Ishikawa (cell line): ENCODE measurements at regions not wholly inside any gene's neighbourhood (a gene's known extent, or its start where the extent isn't known, plus 50 kb on each side); places are given as distances from the start of the nearest gene placed in this dataset.

Source experiments
- CEBPB ChIP-seq: IDR thresholded peaks from 2 replicates; pipeline ENCODE4 v1.6.1; 2012
- CREB1 ChIP-seq: IDR thresholded peaks from 2 replicates; pipeline ENCODE4 v1.6.1; 2012; ENCODE audit warnings: low read depth
- EGR1 ChIP-seq: IDR thresholded peaks from 2 replicates; pipeline ENCODE4 v1.6.1; 2012
- EP300 ChIP-seq: IDR thresholded peaks from 2 replicates; pipeline ENCODE4 v1.6.1; 2012; ENCODE audit warnings: borderline replicate concordance
- FOXM1 ChIP-seq: IDR thresholded peaks from 2 replicates; pipeline ENCODE4 v1.6.1; 2012; ENCODE audit warnings: low read depth, borderline replicate concordance
- MAX ChIP-seq: IDR thresholded peaks from 2 replicates; pipeline ENCODE4 v1.6.1; 2012
- NFIC ChIP-seq: IDR thresholded peaks from 2 replicates; pipeline ENCODE4 v1.6.1; 2012
- RAD21 ChIP-seq: IDR thresholded peaks from 2 replicates; pipeline ENCODE4 v1.6.1; 2012; ENCODE audit warnings: low read depth
- REST ChIP-seq: IDR thresholded peaks from 2 replicates; pipeline ENCODE4 v1.6.1; 2012; ENCODE audit warnings: low read depth, mild to moderate bottlenecking
- TAF1 ChIP-seq: IDR thresholded peaks from 2 replicates; pipeline ENCODE4 v1.6.1; 2012; ENCODE audit warnings: low read depth, mild to moderate bottlenecking
- TCF12 ChIP-seq: IDR thresholded peaks from 2 replicates; pipeline ENCODE4 v1.6.1; 2012; ENCODE audit warnings: low read depth
- TEAD4 ChIP-seq: IDR thresholded peaks from 2 replicates; pipeline ENCODE4 v1.6.1; 2012
- USF1 ChIP-seq: IDR thresholded peaks from 2 replicates; pipeline ENCODE4 v1.6.1; 2012
- YY1 ChIP-seq: IDR thresholded peaks from 2 replicates; pipeline ENCODE4 v1.6.1; 2012; ENCODE audit warnings: low read depth
- ZBTB7A ChIP-seq: IDR thresholded peaks from 2 replicates; pipeline ENCODE4 v1.6.1; 2012; ENCODE audit warnings: low read depth

DNA sequence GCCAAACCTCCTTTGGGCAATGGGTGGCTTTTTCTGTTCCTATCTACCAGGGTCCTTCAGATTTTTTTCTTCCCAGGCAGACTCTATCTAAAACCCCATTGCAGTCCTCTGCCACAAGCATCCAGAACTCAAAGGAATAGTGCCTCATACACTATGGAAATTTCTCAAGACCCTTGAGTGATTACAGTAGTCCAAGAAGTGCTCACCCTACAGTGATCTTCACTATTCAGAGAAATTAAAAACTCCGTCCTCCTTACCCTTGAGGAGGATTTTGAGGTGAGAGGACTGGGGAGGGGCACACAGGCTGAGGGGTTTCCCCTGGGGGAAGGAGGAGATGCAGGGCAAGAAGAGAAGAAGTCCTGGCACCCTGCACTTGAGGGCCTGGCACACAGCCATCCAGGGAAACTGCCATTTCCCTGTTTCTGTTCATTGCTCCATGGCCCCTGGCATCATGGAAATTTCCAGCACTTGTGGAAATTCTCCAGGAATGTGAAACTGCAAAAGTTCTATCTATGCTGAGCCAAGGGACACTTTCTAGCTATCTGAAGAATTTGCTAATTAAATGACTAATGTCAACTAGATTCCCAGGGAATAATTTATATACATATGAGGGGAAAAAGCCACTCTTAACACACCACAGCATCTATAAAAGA lies 102.5 kb upstream of the ATP1B1 start:
- TF ChIP-seq EGR1 (no peak), EP300 (peak; percentile 50), CREB1 (no peak), CEBPB (no peak), TEAD4 (peak; percentile 62), NFIC (peak; percentile 61), FOXM1 (no peak), USF1 (no peak), RAD21 (no peak)

DNA sequence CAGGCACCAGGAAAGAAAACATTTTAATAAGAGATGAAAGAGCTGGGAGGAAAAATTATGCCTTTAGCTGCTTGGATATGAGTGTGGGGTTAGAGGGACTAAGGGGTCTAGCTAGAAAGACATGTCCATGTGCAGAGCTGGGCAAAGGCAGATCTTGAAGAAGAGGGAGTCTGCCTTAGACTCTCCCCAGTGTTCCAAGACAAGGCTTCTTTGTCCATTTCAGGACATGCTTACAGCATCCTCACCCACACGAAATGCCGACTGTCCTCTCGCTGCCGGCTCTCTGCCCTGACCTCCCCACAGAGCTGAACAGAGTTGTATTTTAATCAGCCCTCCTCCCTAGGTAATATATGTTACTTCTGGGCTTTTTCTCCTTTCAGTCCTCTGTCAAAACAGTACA lies 100.7 kb upstream of the ATP1B1 start:
- TF ChIP-seq CREB1 (no peak), REST (no peak), YY1 (no peak), EGR1 (no peak), ZBTB7A (no peak), TEAD4 (no peak), TAF1 (no peak), MAX (no peak), EP300 (no peak), USF1 (no peak), TCF12 (no peak), RAD21 (no peak), NFIC (no peak), FOXM1 (no peak)

DNA sequence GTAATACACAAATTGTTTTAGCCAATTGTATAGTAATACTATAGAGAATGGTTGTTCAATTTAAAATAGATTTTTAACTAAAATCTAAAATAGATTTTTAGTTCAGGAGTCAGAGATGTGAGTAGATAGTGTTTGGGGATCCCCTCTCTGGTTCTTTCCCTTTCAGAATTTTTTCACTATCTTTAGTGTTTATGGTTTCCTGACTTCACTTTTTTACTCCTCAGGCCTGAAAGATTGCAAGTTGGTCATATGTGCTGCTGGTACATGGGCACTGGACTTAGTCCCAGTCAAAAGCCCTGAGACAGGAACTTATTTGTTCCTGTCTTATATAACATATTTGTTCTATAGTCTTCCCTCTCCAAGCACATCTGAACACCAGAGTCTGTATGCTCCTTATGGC lies 96.8 kb upstream of the ATP1B1 start:
- no peak for TF ChIP-seq CREB1
- no peak for TF ChIP-seq TEAD4
- TF ChIP-seq USF1, result no peak
- TF ChIP-seq NFIC, result no peak
- TF ChIP-seq TCF12, result no peak
- TF ChIP-seq FOXM1, result no peak
- TF ChIP-seq ZBTB7A, result no peak
- TF ChIP-seq MAX, result no peak
- TF ChIP-seq CEBPB, result no peak
- no peak for TF ChIP-seq TAF1
- no peak for TF ChIP-seq EGR1

DNA sequence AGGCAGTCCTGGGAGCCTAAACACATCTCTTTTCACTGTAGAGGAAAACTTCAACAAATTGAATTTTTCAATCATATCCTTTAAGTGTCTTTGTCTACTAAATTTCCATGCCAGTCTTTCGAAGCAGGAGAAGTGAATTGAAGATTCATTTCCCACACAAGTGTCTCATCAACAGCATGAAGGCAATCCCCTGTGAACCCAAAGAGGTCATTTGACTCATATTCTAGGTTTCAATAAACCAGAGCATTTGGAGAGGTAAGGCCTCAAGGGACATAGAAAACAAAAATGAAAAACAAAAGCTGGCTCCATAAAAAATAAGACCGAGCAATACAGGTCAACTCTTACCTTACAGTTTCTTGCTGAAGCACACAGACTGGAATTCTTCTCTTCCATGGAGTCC lies 94.1 kb upstream of the ATP1B1 start:
- no peak for TF ChIP-seq EP300
- no peak for TF ChIP-seq REST
- no peak for TF ChIP-seq CREB1
- no peak for TF ChIP-seq TCF12
- TF ChIP-seq TAF1, result no peak
- TF ChIP-seq ZBTB7A, result no peak
- no peak for TF ChIP-seq FOXM1
- TF ChIP-seq CEBPB, result no peak
- no peak for TF ChIP-seq RAD21
- no peak for TF ChIP-seq YY1
- TF ChIP-seq NFIC, result no peak
- TF ChIP-seq EGR1, result no peak
- no peak for TF ChIP-seq TEAD4
- TF ChIP-seq MAX, result no peak
- TF ChIP-seq USF1, result no peak

DNA sequence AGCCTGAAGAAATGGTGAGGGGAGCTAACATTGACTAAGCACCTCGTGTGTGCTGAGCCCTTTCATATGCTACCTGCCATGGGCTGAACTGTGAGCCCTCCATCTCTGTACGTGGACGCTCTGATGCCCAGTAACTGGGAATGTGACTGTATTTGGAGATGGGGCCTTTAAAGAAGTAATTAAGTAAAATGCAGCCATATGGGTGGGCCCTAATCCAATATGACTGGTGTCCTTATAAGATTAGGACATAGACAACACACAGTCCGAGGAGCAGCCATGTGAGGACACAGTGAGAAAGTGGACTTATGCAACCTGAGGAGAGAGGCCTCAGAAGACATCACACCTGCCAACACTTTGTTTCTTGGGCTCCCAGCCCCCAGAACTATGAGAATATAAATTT lies 92.7 kb upstream of the ATP1B1 start:
- TF ChIP-seq EGR1 (no peak), TEAD4 (no peak), NFIC (no peak)
